DMS 273 treated with DMSO at 0.1 percent for 48 hours (cell line): ENCODE measurements at regions not wholly inside any gene's neighbourhood (a gene's known extent, or its start where the extent isn't known, plus 50 kb on each side); places are given as distances from the start of the nearest gene placed in this dataset.

Experiments used
- DNase-seq: peaks from one replicate; lab custom pipeline; 2025; lab: John Stamatoyannopoulos, UW

- DNase-seq: no peak
Measured at GRCh38 chr15:85307687-85308045, 72.7 kb upstream of the AKAP13 start.

- DNase-seq: no peak
Measured at GRCh38 chr15:85311647-85312046, 68.8 kb upstream of the AKAP13 start.

- DNase-seq: no peak
Measured at GRCh38 chr15:85312486-85312885, 67.9 kb upstream of the AKAP13 start.

- DNase-seq: no peak
Measured at GRCh38 chr15:85312929-85313331, 67.5 kb upstream of the AKAP13 start.

- DNase-seq: no peak
Measured at GRCh38 chr15:85313339-85313738, 67.1 kb upstream of the AKAP13 start.

- DNase-seq: no peak
Measured at GRCh38 chr15:85314146-85314545, 66.3 kb upstream of the AKAP13 start.

GRCh38 chr15:85314633-85315032 is 65.8 kb upstream of the AKAP13 start:
- no peak for DNase-seq

- DNase-seq: no peak
Measured at GRCh38 chr15:85316244-85316934, 64.0 kb upstream of the AKAP13 start.

- no peak for DNase-seq
Measured at GRCh38 chr15:85318048-85318731, 62.2 kb upstream of the AKAP13 start.

GRCh38 chr15:85318732-85319076 is 61.7 kb upstream of the AKAP13 start:
- DNase-seq: no peak

GRCh38 chr15:85324202-85324601 is 56.2 kb upstream of the AKAP13 start:
- DNase-seq: no peak

- DNase-seq: no peak
Measured at GRCh38 chr15:85325834-85326233, 54.6 kb upstream of the AKAP13 start.

GRCh38 chr15:85326291-85326690 is 54.1 kb upstream of the AKAP13 start:
- DNase-seq: no peak

- DNase-seq: no peak
Measured at GRCh38 chr15:85327820-85328219, 52.6 kb upstream of the AKAP13 start.

GRCh38 chr15:85329561-85330422 is 50.6 kb upstream of the AKAP13 start:
- DNase-seq: no peak
